Karpas-422 (cell line): ENCODE measurements at regions not wholly inside any gene's neighbourhood (a gene's known extent, or its start where the extent isn't known, plus 50 kb on each side); places are given as distances from the start of the nearest gene placed in this dataset.

Source experiments
- DNase-seq: peaks from one replicate; pipeline ENCODE4 v3.0.0-alpha.2; 2015
- H2AFZ ChIP-seq: fragments of 200-600 bp; sonication (generic); 2 replicates; pipeline ENCODE4 v1.6.1; 2014; ENCODE audit warnings: antibody characterized with exemption, low read length, mixed read lengths
- H3K27ac ChIP-seq: fragments of 200-600 bp; sonication (generic); 2 replicates; pipeline ENCODE4 v1.5.1; 2014; ENCODE audit warnings: mild to moderate bottlenecking, low read length, moderate library complexity
- H3K27me3 ChIP-seq: fragments of 200-600 bp; sonication (generic); 2 replicates; pipeline ENCODE4 v1.6.1; 2014; ENCODE audit warnings: low read length, mixed read lengths
- H3K36me3 ChIP-seq: fragments of 200-600 bp; sonication (generic); 2 replicates; pipeline ENCODE4 v1.6.1; 2014; ENCODE audit warnings: low read length, mixed read lengths; ENCODE audit not compliant: insufficient read depth
- H3K4me1 ChIP-seq: fragments of 200-600 bp; sonication (generic); 2 replicates; pipeline ENCODE4 v1.6.1; 2014; ENCODE audit warnings: mild to moderate bottlenecking, low read length, mixed read lengths
- H3K4me2 ChIP-seq: fragments of 200-600 bp; sonication (generic); 2 replicates; pipeline ENCODE4 v1.6.1; 2014; ENCODE audit warnings: low read length, low read depth, mild to moderate bottlenecking; ENCODE audit not compliant: poor library complexity, severe bottlenecking
- H3K4me3 ChIP-seq: fragments of 200-600 bp; sonication (generic); 2 replicates; pipeline ENCODE4 v1.5.1; 2014; ENCODE audit warnings: mild to moderate bottlenecking, antibody characterized with exemption, low read length, mixed read lengths
- H3K79me2 ChIP-seq: fragments of 200-600 bp; sonication (generic); 2 replicates; pipeline ENCODE4 v1.6.1; 2014; ENCODE audit warnings: mild to moderate bottlenecking, low read length, mixed read lengths
- H3K9ac ChIP-seq: fragments of 200-600 bp; sonication (generic); 2 replicates; pipeline ENCODE4 v1.6.0; 2014; ENCODE audit warnings: low read length
- H3K9me2 ChIP-seq: fragments of 200-600 bp; sonication (generic), shearing (Covaris generic); replicated peaks from 2 replicates; pipeline ENCODE4 v1.6.0; 2014; ENCODE audit warnings: mild to moderate bottlenecking, low read length, moderate library complexity; ENCODE audit not compliant: insufficient read depth
- H3K9me3 ChIP-seq: fragments of 300-700, 200-600 bp; sonication (generic); 2 replicates; pipeline ENCODE4 v1.6.1; 2014; ENCODE audit warnings: low read length, mixed read lengths
- H4K20me1 ChIP-seq: fragments of 200-600 bp; sonication (generic); 2 replicates; pipeline ENCODE4 v1.6.1; 2014; ENCODE audit warnings: mild to moderate bottlenecking, antibody characterized with exemption, low read length, low read depth; ENCODE audit not compliant: insufficient read depth

GRCh38 chr6:1129131-1129530 is 182.8 kb upstream of the FOXQ1 start:
- H3K27me3 ChIP-seq, result no peaks in the 10 kb centered on the region
- no peak for DNase-seq
- no peaks in the 10 kb centered on the region for H4K20me1 ChIP-seq
- H3K9ac ChIP-seq, result no peak overlapping the region
- H3K36me3 ChIP-seq, result no peaks in the 10 kb centered on the region
- no peak overlapping the region for H3K27ac ChIP-seq
- no peaks in the 10 kb centered on the region for H3K9me2 ChIP-seq
- no peaks in the 10 kb centered on the region for H3K9me3 ChIP-seq
- no peak overlapping the region for H3K4me2 ChIP-seq
- H3K4me1 ChIP-seq, result no peaks in the 10 kb centered on the region
- no peaks in the 10 kb centered on the region for H3K79me2 ChIP-seq
- H3K4me3 ChIP-seq, result no peak overlapping the region
- no peak overlapping the region for H2AFZ ChIP-seq

- H3K27ac ChIP-seq, result no peak overlapping the region
- no peaks in the 10 kb centered on the region for H3K79me2 ChIP-seq
- no peaks in the 10 kb centered on the region for H3K36me3 ChIP-seq
- H4K20me1 ChIP-seq, result no peaks in the 10 kb centered on the region
- no peak overlapping the region for H3K4me2 ChIP-seq
- DNase-seq, result no peak
- H3K4me1 ChIP-seq, result no peaks in the 10 kb centered on the region
- H3K4me3 ChIP-seq, result no peak overlapping the region
- no peak overlapping the region for H3K9ac ChIP-seq
- no peaks in the 10 kb centered on the region for H3K9me3 ChIP-seq
- H3K27me3 ChIP-seq, result no peaks in the 10 kb centered on the region
- H3K9me2 ChIP-seq, result no peaks in the 10 kb centered on the region
- no peak overlapping the region for H2AFZ ChIP-seq
These were observed 184.2 kb upstream of the FOXQ1 start for GRCh38 chr6:1127597-1128288.

- H2AFZ ChIP-seq, result no peak overlapping the region
- H3K9ac ChIP-seq, result no peak overlapping the region
- H3K27ac ChIP-seq, result no peak overlapping the region
- H3K9me2 ChIP-seq, result no peaks in the 10 kb centered on the region
- no peak overlapping the region for H3K4me3 ChIP-seq
- no peaks in the 10 kb centered on the region for H4K20me1 ChIP-seq
- no peak overlapping the region for H3K4me2 ChIP-seq
- H3K36me3 ChIP-seq, result no peaks in the 10 kb centered on the region
- H3K27me3 ChIP-seq, result no peaks in the 10 kb centered on the region
- no peak for DNase-seq
- no peaks in the 10 kb centered on the region for H3K9me3 ChIP-seq
- no peaks in the 10 kb centered on the region for H3K79me2 ChIP-seq
- H3K4me1 ChIP-seq, result no peaks in the 10 kb centered on the region
These were observed 184.8 kb upstream of the FOXQ1 start for GRCh38 chr6:1127129-1127528.

- no peaks in the 10 kb centered on the region for H3K9me2 ChIP-seq
- no peaks in the 10 kb centered on the region for H3K9me3 ChIP-seq
- no peaks in the 10 kb centered on the region for H3K36me3 ChIP-seq
- no peak overlapping the region for H3K9ac ChIP-seq
- no peaks in the 10 kb centered on the region for H3K79me2 ChIP-seq
- H3K4me1 ChIP-seq, result no peaks in the 10 kb centered on the region
- no peak overlapping the region for H3K27ac ChIP-seq
- no peak overlapping the region for H2AFZ ChIP-seq
- no peak overlapping the region for H3K4me3 ChIP-seq
- no peak for DNase-seq
- H3K4me2 ChIP-seq, result no peak overlapping the region
- H4K20me1 ChIP-seq, result no peaks in the 10 kb centered on the region
- H3K27me3 ChIP-seq, result no peaks in the 10 kb centered on the region
These were observed 185.9 kb upstream of the FOXQ1 start for GRCh38 chr6:1126036-1126435.

GRCh38 chr6:1125297-1125696 is 186.6 kb upstream of the FOXQ1 start:
- no peaks in the 10 kb centered on the region for H3K79me2 ChIP-seq
- H2AFZ ChIP-seq, result no peak overlapping the region
- H3K27me3 ChIP-seq, result no peaks in the 10 kb centered on the region
- no peaks in the 10 kb centered on the region for H3K4me1 ChIP-seq
- no peak for DNase-seq
- no peaks in the 10 kb centered on the region for H4K20me1 ChIP-seq
- no peak overlapping the region for H3K9ac ChIP-seq
- no peaks in the 10 kb centered on the region for H3K36me3 ChIP-seq
- H3K9me2 ChIP-seq, result no peaks in the 10 kb centered on the region
- no peak overlapping the region for H3K4me3 ChIP-seq
- no peak overlapping the region for H3K4me2 ChIP-seq
- no peak overlapping the region for H3K27ac ChIP-seq
- no peaks in the 10 kb centered on the region for H3K9me3 ChIP-seq

- Histone ChIP-seq H2AFZ (no peak overlapping the region), H3K4me2 (no peak overlapping the region), H4K20me1 (no peaks in the 10 kb centered on the region), H3K27me3 (no peaks in the 10 kb centered on the region), H3K9ac (no peak overlapping the region), H3K9me3 (no peaks in the 10 kb centered on the region), H3K79me2 (no peaks in the 10 kb centered on the region), H3K27ac (no peak overlapping the region), H3K4me1 (no peaks in the 10 kb centered on the region), H3K9me2 (no peaks in the 10 kb centered on the region), H3K4me3 (no peak overlapping the region), H3K36me3 (no peaks in the 10 kb centered on the region)
- DNase-seq, result no peak
These were observed 187.0 kb upstream of the FOXQ1 start for GRCh38 chr6:1124885-1125284.

GRCh38 chr6:1123386-1124375 is 188.2 kb upstream of the FOXQ1 start:
- no peaks in the 10 kb centered on the region for H3K9me3 ChIP-seq
- no peak overlapping the region for H3K27ac ChIP-seq
- H4K20me1 ChIP-seq, result no peaks in the 10 kb centered on the region
- H3K9me2 ChIP-seq, result no peaks in the 10 kb centered on the region
- no peaks in the 10 kb centered on the region for H3K36me3 ChIP-seq
- no peak for DNase-seq
- no peak overlapping the region for H2AFZ ChIP-seq
- no peak overlapping the region for H3K9ac ChIP-seq
- no peaks in the 10 kb centered on the region for H3K27me3 ChIP-seq
- H3K4me2 ChIP-seq, result no peak overlapping the region
- H3K4me3 ChIP-seq, result no peak overlapping the region
- H3K4me1 ChIP-seq, result no peaks in the 10 kb centered on the region
- no peaks in the 10 kb centered on the region for H3K79me2 ChIP-seq

GRCh38 chr6:1122083-1122482 is 189.8 kb upstream of the FOXQ1 start:
- Histone ChIP-seq H3K4me2 (no peak overlapping the region), H2AFZ (no peak overlapping the region), H3K79me2 (no peaks in the 10 kb centered on the region)

More at GRCh38 chr6:1122083-1122482, 189.8 kb upstream of the FOXQ1 start:
- no peak for DNase-seq
- Histone ChIP-seq H4K20me1 (no peaks in the 10 kb centered on the region), H3K27ac (no peak overlapping the region), H3K36me3 (no peaks in the 10 kb centered on the region), H3K9me3 (no peaks in the 10 kb centered on the region), H3K27me3 (no peaks in the 10 kb centered on the region), H3K4me1 (no peaks in the 10 kb centered on the region), H3K9me2 (no peaks in the 10 kb centered on the region), H3K4me3 (no peak overlapping the region), H3K9ac (no peak overlapping the region)
